ENCODE measurements at regions not wholly inside any gene's neighbourhood (a gene's known extent, or its start where the extent isn't known, plus 50 kb on each side); places are given as distances from the start of the nearest gene placed in this dataset.

GRCh38 chr11:131025421-131026125 lies 109.3 kb upstream of the SNX19 start:
- H2AFZ ChIP-seq (ENCODE audit: low read depth, low read length, poor library complexity, severe bottlenecking): no peak overlapping the region
- TF ChIP-seq CEBPB (IDR thresholded peaks at IDR 0.05; ENCODE audit: low read depth) (no peak), EGR1 (IDR thresholded peaks at IDR 0.05; ENCODE audit: low read depth) (no peak), RAD21 (IDR thresholded peaks at IDR 0.05; ENCODE audit: low read depth) (no peak), CBX3 (IDR thresholded peaks at IDR 0.05; ENCODE audit: low read depth) (no peak), SIN3A (IDR thresholded peaks at IDR 0.05; ENCODE audit: low read depth) (no peak)

GRCh38 chr11:131027491-131027890 lies 111.2 kb upstream of the SNX19 start:
- no peaks in the 10 kb centered on the region for H3K9me3 ChIP-seq (ENCODE audit: control insufficient read depth in 1 of 2, insufficient read depth in 1 of 2, low read depth in 1 of 2, low read length in 2 of 2)
- CTCF ChIA-PET: no interaction called here
- no peak overlapping the region for H3K4me3 ChIP-seq (replicated peaks in 1 of 2; ENCODE audit: low read depth in 1 of 2, low read length in 2 of 2)
- no peaks in the 10 kb centered on the region for H3K4me1 ChIP-seq (ENCODE audit: control insufficient read depth in 1 of 2, insufficient read depth in 2 of 2, low read length in 2 of 2)
- no peak overlapping the region for H3K4me2 ChIP-seq (ENCODE audit: low read length)
- RAD21 ChIA-PET (ENCODE audit: low non-redundant PET in 1 of 2, low total read pairs in 2 of 2, uncharacterized antibody in 2 of 2, unreplicated experiment in 2 of 2): no interaction called here
- H3K9me2 ChIP-seq (ENCODE audit: insufficient read depth): no peaks in the 10 kb centered on the region
- POLR2A ChIA-PET: no interaction called here
- no TSS peak for BruUV-seq (replicated peaks)
- H3K27ac ChIP-seq (ENCODE audit: low read depth, low read length): no peak overlapping the region
- ATAC-seq (no peak), DNase-seq (ENCODE audit: low read depth, low spot score) (no peak)
- H3K36me3 ChIP-seq (ENCODE audit: control insufficient read depth in 1 of 2, insufficient read depth in 2 of 2, low read length in 2 of 2): no peaks in the 10 kb centered on the region
- H4K20me1 ChIP-seq (ENCODE audit: insufficient read depth): no peaks in the 10 kb centered on the region
- H3K9ac ChIP-seq (ENCODE audit: low read length): no peak overlapping the region
- no peaks in the 10 kb centered on the region for H3K79me2 ChIP-seq (ENCODE audit: insufficient read depth, low read length)
- intact Hi-C loops (cut with micrococcal nuclease): no loop called here
- H2AFZ ChIP-seq (ENCODE audit: low read depth, low read length, poor library complexity, severe bottlenecking): no peak overlapping the region
- H3K27me3 ChIP-seq (ENCODE audit: insufficient read depth, low read length): no peaks in the 10 kb centered on the region; the same call in 1 of the 2 replicates
- TF ChIP-seq REST (IDR thresholded peaks at IDR 0.05; ENCODE audit: low read depth) (no peak), ZNF274 (IDR thresholded peaks at IDR 0.05; ENCODE audit: low read depth, low read length) (no peak), SIN3A (IDR thresholded peaks at IDR 0.05; ENCODE audit: low read depth) (no peak), ZBTB33 (IDR thresholded peaks at IDR 0.05; ENCODE audit: extremely low read depth, insufficient replicate concordance, low read length) (no peak), TCF7L2 (IDR thresholded peaks at IDR 0.05; ENCODE audit: borderline replicate concordance, extremely low read depth, insufficient read depth, insufficient read length) (no peak), MAX (IDR thresholded peaks at IDR 0.05) (no peak), ELF1 (IDR thresholded peaks at IDR 0.05; ENCODE audit: borderline replicate concordance, low read depth) (no peak), POLR2A (IDR thresholded peaks at IDR 0.05; ENCODE audit: borderline replicate concordance, extremely low read depth, insufficient read depth, insufficient read length) (no peak)

More at GRCh38 chr11:131025421-131026125, 109.3 kb upstream of the SNX19 start:
- no peak overlapping the region for H3K27ac ChIP-seq (ENCODE audit: low read depth, low read length)
- no peaks in the 10 kb centered on the region for H3K36me3 ChIP-seq (ENCODE audit: control insufficient read depth in 1 of 2, insufficient read depth in 2 of 2, low read length in 2 of 2)
- no peaks in the 10 kb centered on the region for H4K20me1 ChIP-seq (ENCODE audit: insufficient read depth)
- no peaks in the 10 kb centered on the region for H3K79me2 ChIP-seq (ENCODE audit: insufficient read depth, low read length)
- no TSS peak for BruUV-seq (replicated peaks)
- ChIA-PET RAD21 (ENCODE audit: low non-redundant PET in 1 of 2, low total read pairs in 2 of 2, uncharacterized antibody in 2 of 2, unreplicated experiment in 2 of 2) (no interaction called here), POLR2A (no interaction called here), CTCF (no interaction called here)
- H3K9ac ChIP-seq (ENCODE audit: low read length): no peak overlapping the region
- H3K27me3 ChIP-seq (ENCODE audit: insufficient read depth, low read length): no peaks in the 10 kb centered on the region; the same call in 1 of the 2 replicates
- DNase-seq (ENCODE audit: low read depth, low spot score) (no peak), ATAC-seq (no peak)
- no peaks in the 10 kb centered on the region for H3K9me3 ChIP-seq (ENCODE audit: control insufficient read depth in 1 of 2, insufficient read depth in 1 of 2, low read depth in 1 of 2, low read length in 2 of 2)
- H3K4me2 ChIP-seq (ENCODE audit: low read length): no peak overlapping the region
- intact Hi-C loops (cut with micrococcal nuclease): no loop called here
- H3K4me1 ChIP-seq (ENCODE audit: control insufficient read depth in 1 of 2, insufficient read depth in 2 of 2, low read length in 2 of 2): no peaks in the 10 kb centered on the region
- no peak overlapping the region for H3K4me3 ChIP-seq (replicated peaks in 1 of 2; ENCODE audit: low read depth in 1 of 2, low read length in 2 of 2)
- no peaks in the 10 kb centered on the region for H3K9me2 ChIP-seq (ENCODE audit: insufficient read depth)
